Ecto neural progenitor cell (in vitro differentiated cells): ENCODE measurements at regions not wholly inside any gene's neighbourhood (a gene's known extent, or its start where the extent isn't known, plus 50 kb on each side); places are given as distances from the start of the nearest gene placed in this dataset.
"Not testable (repeated sequence)": the region's sequence is repeated elsewhere in the genome, so short reads cannot be mapped to it uniquely, and the experiment has no call there.

ENCODE experiments used
- DNase-seq: peaks from one replicate; pipeline ENCODE4 v3.0.0-alpha.2; 2018; ENCODE audit warnings: low spot score

- no peak for DNase-seq
These were observed 361.2 kb downstream of the NPR3 start for GRCh38 chr5:33072296-33072695.

- DNase-seq, result no peak
These were observed 361.6 kb downstream of the NPR3 start for GRCh38 chr5:33072726-33073125.

GRCh38 chr5:33073881-33074327 is 362.8 kb downstream of the NPR3 start:
- DNase-seq, result no peak

GRCh38 chr5:33074548-33074947 is 363.4 kb downstream of the NPR3 start:
- DNase-seq, result no peak

GRCh38 chr5:33075731-33076130 is 364.6 kb downstream of the NPR3 start:
- no peak for DNase-seq

GRCh38 chr5:33079548-33079947 is 361.2 kb upstream of the TARS1 start:
- no peak for DNase-seq

- DNase-seq, result no peak
These were observed 360.5 kb upstream of the TARS1 start for GRCh38 chr5:33080287-33080686.

GRCh38 chr5:33088176-33088575 is 352.6 kb upstream of the TARS1 start:
- no peak for DNase-seq

GRCh38 chr5:33091571-33092363 is 349.0 kb upstream of the TARS1 start:
- no peak for DNase-seq

GRCh38 chr5:33092719-33093118 is 348.0 kb upstream of the TARS1 start:
- DNase-seq, result no peak

GRCh38 chr5:33102551-33102950 is 338.2 kb upstream of the TARS1 start:
- DNase-seq, result no peak

- no peak for DNase-seq
These were observed 335.2 kb upstream of the TARS1 start for GRCh38 chr5:33105521-33105941.

GRCh38 chr5:33110496-33110895 is 330.3 kb upstream of the TARS1 start:
- DNase-seq, result not testable (repeated sequence)

- no peak for DNase-seq
These were observed 326.4 kb upstream of the TARS1 start for GRCh38 chr5:33114361-33114760.

GRCh38 chr5:33115467-33115866 is 325.3 kb upstream of the TARS1 start:
- no peak for DNase-seq

- DNase-seq, result no peak
These were observed 321.9 kb upstream of the TARS1 start for GRCh38 chr5:33118761-33119415.

GRCh38 chr5:33120671-33121070 is 320.1 kb upstream of the TARS1 start:
- DNase-seq, result no peak

GRCh38 chr5:33129309-33129708 is 311.5 kb upstream of the TARS1 start:
- no peak for DNase-seq

- no peak for DNase-seq
These were observed 304.0 kb upstream of the TARS1 start for GRCh38 chr5:33136785-33137184.

- not testable (repeated sequence) for DNase-seq
These were observed 302.6 kb upstream of the TARS1 start for GRCh38 chr5:33138145-33138544.

- DNase-seq, result no peak
These were observed 297.2 kb upstream of the TARS1 start for GRCh38 chr5:33143405-33144123.

GRCh38 chr5:33146881-33147280 is 293.9 kb upstream of the TARS1 start:
- DNase-seq, result no peak

GRCh38 chr5:33148076-33148513 is 292.7 kb upstream of the TARS1 start:
- DNase-seq, result no peak
